Activated CD4-positive, alpha-beta T cell treated with anti-CD3 and anti-CD28 coated beads, Interleukin-2, amount 50 U/mL, for 4 hours (primary cell): ENCODE measurements at regions not wholly inside any gene's neighbourhood (a gene's known extent, or its start where the extent isn't known, plus 50 kb on each side); places are given as distances from the start of the nearest gene placed in this dataset.

ENCODE experiments used
- DNase-seq, 2 experiments: peaks; one replicate each; pipeline ENCODE4 v3.0.0-alpha.2; 2020

DNA sequence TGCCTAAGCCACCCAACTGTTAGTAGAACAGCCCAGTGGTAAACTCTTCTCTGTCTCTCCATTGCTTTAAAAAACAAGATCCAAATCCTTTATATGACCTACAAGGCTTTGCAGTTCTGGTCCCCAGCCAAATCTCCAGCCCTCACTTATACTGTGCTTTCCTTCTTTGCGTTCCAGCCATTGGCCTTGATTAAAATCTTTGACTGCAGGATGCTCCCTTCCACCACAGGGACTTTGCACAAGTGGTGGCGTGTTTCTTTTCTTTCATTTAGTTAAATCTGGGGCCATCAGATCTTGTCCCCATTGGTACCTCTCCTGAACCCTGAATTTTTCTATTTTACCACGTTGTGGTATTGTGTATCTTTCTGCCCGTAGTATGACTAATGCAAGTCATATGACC lies 183.7 kb downstream of the VRK1 start:
- no peak for DNase-seq

DNA sequence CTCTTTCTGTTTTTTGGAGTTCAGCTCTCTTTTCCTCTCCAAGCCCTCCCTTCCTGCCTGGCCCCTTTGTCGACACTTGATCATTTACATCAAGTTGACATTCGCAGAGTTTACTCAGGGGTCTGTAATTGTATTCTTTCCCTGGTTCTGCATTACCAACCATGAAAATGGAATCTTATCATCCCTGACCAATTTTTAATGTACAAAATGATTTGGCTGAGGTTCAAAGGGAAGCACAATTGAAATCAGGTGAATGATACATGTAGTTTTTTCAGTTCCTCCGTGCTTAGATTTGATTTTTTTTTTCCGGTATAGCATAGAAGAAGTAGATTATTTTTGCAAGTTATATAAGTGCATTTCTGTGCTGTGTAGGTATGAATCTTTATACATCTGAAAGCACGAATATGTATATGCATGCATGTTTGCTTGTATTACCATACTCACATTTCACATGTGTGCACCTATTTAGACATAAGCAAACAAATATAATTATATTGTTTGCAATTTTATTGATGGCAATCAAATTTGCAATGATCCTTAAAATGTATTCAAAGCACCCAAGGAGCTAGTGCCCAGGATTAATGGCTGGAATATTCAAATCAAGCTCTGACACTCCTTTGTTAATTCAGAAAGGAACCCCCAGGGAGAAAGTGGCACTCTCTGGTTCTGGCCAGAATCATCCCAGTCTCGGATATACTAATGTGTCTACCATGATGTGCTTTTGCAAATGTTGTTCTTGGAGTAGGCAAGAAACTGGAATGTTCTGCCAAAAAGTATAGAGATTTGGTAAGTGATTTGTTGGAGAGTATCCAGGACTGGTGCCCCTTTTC lies 189.3 kb downstream of the VRK1 start:
- no peak for DNase-seq

DNA sequence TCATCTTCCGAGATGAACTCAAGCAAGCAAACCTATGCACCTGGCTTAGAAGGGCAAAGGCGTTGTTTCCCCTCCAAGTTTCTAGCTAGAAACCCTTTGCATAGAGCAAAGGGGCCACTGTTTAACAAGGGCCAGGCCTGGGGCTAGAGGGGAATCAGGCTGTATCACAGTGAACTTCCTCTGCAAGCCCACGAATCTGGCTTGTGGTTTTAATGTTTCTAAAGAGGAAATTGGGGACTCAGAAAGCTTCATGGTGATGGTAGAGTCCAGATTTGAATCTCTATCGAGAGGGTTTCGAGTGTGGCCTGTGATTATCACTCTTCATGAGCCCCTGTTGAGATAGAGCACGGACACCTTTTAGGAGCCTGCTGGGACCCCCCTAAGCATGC lies 189.9 kb downstream of the VRK1 start:
- DNase-seq = no peak

DNA sequence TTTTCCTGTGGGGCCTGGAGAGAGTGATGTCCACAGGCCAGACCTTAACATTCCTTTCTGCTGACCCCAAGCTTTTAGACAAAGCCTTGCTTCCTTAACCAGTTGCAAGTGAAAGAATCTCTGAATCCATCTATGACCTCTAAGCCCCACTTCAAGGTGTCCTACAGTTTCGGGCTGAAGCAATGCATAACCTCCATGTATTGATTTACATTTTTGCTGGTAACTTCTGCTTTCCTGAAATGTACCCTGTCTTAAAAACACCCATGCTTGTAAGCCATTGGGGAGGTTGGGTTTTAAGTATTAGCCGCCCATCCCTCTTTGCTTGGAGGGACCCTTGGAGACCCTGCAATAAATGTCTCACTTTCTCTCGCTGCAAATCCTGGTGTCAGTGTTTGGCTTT lies 190.6 kb downstream of the VRK1 start:
- DNase-seq = no peak

DNA sequence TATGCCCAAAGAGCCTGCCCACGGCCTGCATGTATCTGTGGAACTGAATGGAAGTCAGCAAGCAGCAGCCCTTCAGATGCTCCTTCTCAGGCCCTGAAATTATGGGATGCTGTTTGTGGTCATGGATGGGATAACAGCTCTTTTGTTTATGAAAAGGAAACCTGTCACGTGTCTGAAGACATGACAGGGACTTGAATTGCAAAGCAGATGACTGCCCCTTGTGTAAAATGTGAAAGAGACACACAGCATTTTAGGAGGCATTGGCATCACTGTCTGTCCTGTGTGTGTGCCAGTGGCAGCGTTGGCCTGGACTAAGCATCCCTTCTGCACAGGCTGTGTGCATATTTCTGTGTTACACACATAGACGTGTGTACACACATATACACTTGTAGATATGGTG lies 192.1 kb downstream of the VRK1 start:
- DNase-seq = no peak

DNA sequence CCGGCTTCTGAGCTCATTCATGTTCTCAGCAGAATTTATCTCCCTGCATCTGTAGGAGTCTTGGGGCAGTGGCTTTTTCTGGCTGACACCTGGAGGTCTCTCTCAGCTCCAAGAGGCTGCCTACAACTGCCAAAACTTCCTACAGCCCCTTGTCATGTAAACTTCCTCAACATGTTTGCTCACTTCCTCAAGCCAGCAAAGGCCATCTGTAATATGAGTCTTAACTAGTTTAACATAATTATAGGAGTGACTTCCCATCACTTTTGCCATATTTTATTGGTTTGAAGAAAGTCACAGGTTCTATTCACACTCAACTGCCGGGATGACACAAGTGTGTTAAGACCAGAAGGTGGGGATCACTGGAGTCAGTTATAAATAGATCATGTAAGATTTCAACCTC lies 194.0 kb downstream of the VRK1 start:
- no peak for DNase-seq

DNA sequence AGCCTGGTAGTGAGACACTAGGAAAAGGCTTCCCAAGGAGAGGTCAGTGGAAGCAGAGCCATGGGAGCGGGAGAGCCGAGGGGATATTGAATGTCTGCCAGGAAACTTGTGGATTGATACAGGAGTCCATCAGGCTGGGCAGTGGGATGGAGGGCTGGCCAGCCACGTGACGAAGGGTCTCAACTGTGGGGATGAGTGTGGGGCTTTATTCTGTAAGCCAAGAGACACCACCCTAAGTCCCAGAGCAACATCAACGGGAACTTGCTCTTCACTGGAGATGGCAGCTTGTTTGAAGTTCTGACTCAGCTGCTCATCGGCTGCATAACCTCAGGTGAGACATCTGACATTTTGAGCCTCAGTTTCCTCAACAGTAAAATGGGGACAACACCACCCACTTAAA lies 197.8 kb downstream of the VRK1 start:
- no peak for DNase-seq

DNA sequence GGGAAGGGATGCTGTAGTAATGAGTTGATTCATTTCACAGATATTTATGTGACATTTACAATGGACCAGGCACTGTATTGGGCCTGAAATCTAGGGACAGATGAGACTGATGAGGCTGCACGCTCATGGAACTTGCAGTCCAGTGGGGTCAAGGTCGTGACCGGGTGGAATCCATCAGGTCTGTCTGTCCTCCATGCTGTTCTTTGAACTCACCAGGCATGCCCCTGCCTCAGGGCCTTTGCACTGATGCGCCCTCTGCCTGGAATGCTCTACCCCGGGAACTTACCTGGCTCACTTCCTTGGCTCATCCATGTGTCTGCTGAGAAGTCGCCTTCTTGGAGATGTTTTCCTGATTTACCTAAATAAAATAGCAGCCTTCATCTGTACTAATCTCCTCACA lies 200.1 kb downstream of the VRK1 start:
- DNase-seq = no peak

DNA sequence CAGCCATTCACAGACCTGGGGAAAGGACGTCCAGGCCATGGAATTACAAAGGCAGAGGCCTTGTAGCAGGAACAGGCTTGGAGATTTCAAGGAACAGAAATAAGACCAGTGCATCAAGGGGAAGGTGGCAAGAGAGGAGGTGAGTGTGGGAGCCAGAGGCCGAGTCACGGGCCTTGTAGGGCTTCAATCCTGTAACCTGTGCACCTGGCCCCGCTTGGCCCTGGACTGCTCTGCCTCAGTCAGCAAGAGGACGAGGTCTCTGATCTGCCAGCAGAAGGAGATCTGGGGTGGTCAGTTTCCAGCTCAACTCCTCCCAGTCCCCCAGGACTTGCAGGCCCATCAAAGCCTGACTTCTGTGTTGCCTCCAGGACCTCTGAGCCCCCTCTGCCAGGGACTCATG lies 200.8 kb downstream of the VRK1 start:
- no peak for DNase-seq

DNA sequence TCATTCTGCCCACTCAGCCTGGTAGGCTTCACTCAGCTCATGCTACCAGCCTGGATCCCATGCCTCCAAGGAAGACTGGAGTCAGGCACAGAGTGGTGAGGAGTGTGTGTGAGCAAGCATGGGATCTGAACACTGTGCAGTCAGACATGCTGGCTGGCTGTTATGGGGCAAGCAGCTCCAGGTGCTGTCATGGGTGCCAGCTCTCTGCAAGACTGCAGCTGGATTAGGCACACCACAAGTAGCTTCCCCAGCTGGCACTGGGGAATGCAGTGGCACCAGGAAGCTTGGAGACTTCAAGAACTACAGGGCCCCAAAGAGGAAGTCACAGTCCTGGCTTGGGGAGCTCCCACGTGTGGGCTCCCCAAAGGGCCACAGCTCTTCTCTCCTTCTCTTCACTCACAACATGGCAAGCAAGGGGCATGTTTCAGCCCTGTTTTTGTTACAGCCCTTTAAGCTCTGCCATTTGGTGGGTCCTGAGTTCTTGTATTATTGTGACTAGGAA lies 202.5 kb downstream of the VRK1 start:
- DNase-seq = no peak

DNA sequence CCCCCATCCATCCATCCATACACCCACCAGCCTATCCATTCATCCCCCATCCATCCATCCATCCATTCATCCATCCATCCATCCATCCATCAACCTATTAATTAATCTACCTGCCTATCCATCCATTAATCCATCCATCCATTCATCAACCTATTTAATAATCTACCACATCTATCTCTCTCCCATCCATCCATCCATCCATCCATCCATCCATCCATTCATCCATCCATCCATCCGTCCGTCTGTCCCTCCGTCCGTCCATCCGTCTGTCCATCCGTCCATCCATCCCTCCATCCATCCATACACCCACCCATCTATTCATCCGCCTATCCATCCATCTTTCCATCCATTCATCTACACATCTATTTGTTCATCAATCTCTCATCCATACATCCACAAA lies 205.3 kb downstream of the VRK1 start:
- DNase-seq = no peak

DNA sequence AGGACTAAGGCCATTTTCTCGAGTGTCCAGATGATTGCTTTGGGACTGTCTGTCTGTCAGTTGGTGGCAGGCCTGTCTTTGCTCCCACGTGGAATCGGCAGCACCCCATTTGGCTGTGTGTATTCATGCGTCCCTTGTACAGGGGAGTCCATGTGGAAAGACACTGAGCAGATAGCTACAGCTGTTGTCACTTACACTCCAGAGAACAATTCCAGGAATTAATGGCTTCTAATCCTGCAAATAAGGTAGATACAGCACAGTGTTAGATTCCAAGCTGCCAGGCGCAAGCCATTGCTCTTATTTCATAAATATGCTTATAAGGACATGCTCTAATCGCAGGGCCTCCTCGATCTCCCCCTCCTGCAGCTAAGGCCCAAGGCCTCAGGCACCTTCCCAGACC lies 208.8 kb downstream of the VRK1 start:
- DNase-seq = no peak

DNA sequence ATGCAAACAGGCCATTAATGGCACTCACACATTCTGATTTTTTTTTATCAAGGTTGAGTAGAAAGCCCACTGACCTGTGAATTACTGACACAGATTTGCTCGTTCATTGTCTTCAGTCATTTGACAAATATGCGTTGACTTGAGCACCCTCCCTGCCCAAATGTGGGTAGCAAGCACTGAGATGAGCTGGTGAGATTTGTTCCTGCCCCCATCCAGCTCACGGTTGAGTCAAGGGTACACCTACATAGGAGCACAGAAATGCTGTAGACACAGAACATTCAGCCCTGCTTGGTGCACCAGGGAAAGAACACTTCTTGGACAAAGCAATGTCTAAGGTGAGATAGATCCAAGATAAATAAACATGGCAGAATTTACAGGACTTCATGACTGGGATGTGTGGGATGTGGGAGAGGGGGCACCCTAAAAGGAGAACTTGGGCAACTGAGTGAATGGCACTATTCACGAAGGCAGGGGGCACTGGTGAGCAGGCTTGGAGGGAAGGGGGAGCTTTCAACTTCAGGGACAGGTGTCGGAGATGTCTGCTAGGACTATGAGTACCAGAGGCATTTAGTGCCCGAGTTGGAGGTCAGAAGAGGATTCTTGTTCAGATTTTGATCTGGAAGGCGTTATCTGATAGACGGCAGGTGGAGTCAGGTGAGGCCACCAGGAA lies 213.4 kb downstream of the VRK1 start:
- no peak for DNase-seq

DNA sequence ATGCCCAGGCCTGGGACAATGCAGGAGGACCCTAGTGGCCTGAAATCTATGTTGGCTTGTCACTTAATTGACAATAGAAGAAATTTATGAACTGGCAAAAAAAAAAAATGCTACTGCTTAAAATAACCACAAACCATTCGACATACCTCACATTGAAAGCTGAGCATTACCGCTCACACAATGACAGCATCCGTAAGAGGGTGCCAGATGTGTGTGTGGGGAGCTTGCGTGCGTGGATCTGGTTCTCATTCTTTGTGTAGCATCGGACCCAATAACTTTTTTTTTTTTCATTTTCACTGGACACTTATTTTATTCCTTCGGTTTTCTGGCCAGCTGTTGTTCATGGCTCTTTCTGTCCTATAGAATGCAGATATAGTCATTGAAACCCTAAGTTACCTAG lies 216.7 kb downstream of the VRK1 start:
- no peak for DNase-seq

DNA sequence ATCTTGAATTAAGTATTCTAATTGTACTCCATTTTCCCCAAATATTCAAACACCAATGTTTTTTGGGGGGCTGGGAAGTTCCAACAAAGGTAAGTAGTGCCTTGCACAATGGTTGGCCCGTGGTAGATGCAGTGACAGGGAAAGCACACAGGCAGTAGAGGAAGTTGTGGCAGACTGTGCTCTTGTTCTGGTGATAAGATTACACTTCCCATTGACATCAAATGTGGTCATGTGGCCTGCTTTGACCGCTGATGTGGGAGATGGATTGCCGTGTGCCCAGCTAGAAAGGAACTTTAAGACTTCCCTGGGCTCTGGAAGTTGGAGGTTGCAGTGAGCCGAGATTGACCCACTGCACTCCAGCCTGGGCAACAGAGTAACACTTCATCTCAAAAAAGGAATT lies 223.8 kb downstream of the VRK1 start:
- DNase-seq = no peak

DNA sequence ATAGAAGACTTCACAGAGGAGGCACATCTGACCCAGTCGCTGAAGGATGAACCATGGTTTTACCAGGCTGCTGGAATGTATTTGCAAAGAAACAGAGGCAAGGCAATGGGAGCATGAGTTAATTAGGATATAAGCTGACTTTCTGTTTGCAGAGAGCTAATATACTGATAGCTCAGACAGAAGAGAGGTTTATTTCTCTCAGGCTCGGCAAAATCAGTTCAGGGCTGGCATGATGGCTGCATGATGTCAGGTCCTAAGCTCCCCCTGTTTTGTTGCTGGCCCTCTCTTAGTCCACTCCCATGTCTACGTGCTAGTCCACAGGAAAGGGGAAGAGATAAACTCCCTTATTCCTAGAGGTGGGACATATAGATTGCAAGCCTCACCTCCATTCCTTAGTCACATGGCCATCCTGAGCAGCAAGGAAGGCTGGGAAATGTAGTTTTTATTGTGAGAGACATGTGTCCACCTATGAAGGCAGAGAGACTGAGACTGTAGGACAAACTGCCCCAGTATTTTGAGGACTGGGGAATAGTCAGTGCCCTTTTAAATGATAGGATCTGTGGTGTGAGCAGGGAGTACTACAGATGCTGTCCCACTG lies 224.5 kb downstream of the VRK1 start:
- no peak for DNase-seq

DNA sequence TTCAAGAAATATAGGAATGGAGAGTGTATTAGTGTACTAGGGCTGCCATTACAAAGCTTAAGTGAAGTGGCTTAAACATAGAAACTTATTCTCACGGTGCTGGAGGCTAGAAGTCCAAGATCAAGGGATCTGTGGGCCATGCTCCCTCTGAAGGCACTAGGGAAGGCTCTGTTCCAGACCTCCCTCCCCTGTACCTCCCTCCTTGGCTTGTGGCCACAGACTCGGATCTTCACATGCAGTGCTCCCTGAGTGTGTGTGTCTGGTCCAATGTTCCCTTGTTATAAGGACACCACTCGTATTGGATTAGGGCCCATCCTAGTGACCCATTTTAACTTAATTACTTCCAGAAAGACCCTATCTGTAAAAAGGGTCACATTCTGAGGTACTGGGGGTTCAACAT lies 225.6 kb downstream of the VRK1 start:
- no peak for DNase-seq

DNA sequence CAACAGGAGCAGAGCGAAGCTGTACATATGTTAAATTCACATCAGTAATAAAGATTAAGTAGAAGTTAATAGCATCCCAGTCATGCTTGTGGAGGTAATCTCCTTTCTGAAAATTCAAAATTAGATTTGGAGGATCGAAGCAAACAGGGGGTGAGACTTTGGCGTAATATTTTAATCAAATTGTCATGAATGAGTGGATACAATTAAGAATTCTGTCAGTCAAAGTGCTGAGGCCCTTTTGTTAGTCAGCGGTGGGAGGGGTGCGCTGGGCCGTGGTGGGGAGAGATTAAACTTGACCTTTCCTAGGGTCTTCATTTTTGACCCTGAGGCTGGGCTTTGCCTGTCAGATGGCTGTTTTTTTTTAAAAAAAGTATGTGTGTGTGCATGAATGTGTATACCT lies 226.7 kb downstream of the VRK1 start:
- no peak for DNase-seq

DNA sequence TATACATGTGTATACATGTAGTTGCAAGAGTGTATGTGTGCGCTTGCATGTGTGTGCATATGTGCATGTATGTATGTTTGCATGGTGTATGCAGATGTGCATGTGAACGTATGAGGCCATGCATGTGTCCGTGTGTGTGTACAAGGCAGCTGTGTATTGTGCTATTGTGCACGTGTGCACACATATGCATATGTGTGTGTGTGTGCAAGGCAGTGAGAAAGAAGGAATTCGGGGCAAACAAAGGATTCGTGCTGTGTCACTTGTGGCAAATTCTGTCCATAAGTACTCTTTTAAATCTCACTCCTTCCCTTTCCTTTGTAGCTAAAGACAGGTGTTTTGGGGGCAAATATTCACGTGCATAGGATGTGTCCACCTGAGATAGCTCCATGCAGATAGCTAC lies 227.1 kb downstream of the VRK1 start:
- no peak for DNase-seq

DNA sequence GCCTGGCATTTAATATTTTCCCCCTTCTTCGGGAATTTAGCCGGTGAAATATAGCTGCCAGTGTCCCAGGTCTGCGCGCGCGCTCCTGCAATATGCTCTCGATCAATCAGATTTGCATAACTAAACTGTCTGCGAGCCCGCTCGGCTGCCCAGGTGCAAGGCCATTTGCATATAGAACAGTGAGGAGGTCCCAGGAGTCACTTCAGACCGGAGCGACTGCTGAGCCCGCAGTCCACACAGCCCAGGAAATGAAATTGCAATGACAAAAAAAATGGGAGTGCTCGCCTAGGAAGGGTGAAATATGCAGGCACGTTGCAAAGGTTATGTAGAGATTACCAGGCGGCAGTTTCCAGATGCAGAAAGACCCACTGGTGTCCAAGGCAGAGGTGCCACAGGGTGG lies 228.5 kb downstream of the VRK1 start:
- no peak for DNase-seq

DNA sequence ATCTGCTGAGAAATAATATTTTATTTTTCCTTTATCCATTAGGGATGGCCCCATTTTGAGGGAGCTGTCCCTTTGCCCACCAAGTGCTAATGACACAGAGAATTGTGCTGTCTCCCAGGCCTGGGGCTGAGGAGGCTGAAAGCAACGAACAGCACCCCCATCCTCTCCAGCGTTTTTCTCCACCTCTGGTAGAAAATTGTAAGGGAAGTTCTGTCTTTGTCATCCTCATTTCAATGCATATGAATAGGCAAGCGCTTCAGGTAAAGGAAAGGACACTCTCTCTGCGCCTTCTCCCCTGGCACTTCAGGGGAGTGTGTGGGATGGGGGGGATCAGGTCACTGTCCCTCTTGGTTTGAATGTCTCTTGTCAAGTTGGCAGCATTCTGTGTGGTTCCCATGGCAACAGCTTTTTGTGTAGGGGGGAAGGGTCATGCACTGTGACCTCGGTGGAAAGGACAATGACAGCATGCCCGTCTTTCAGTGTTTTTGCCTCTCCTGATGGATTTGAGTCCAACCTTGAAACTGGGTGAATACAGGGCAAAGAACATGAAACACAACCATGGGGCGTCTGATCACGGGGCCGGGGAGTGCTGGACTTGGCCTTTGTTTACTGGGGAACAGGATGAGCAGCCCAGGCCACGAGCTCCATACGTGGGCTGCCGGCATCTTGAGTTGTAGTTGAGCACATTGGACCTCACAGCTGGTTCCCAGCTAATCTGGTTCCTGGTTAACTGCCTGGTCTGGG lies 230.2 kb downstream of the VRK1 start:
- no peak for DNase-seq

DNA sequence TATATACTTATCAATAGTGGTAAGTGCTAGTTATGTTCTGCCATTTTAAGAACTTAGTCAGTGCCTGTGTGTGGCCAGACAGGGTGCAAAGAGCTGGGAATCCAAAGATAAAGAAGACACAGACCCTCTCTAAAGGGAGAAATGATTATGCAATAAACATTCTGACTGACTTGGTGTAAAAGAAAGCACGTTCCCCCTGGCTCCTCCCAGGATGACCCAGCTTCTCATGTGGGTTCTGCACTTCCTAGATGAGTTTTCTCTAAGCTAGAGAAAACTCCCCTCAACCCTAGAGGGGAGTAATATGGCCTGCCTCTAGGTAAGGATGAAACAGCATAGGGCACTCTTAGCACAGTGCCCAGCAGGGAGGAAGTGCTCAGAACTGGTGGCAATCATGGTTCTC lies 231.2 kb downstream of the VRK1 start:
- no peak for DNase-seq

DNA sequence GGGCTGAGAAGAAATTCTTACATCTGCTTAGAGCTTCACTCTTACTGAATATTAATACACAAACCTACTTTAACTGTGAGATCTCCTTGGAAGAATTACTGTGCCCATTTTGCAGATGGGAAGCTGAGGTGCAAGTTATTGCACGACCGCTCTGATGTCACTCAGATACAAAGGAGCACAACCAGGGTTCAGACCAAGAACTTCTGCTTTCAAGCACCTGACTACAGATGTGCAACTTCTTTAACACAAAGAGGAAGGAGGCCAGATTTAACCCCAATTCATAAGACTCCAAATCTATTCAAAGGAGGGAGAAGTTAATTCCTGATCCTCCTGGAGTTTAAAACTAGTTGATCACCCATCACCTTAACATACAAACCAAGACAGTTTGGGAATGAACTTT lies 232.6 kb downstream of the VRK1 start:
- no peak for DNase-seq

DNA sequence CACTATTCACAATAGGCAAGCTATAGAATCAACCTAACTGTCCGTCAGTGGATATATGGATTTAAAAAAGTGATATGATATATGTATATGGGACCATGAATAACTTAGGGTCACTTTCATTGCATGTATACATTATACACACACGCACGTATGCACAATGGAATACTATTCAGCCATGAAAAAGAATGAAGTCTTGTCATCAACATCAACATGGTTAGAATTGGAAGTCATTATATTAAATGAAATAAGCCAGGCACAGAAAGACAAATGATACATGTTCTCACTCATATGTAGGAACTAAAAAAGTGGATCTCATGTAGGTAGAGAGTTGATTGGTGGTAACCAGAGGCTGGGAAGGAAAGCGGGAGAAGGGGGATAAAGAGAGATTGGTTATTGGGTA lies 234.3 kb downstream of the VRK1 start:
- no peak for DNase-seq
